Activated gamma-delta T cell treated with Interleukin-2 at 50 U/mL for 16 hours (primary cell): ENCODE measurements at regions not wholly inside any gene's neighbourhood (a gene's known extent, or its start where the extent isn't known, plus 50 kb on each side); places are given as distances from the start of the nearest gene placed in this dataset.

Experiments
- DNase-seq: peaks from one replicate; pipeline ENCODE4 v3.0.0-alpha.2; 2020

DNA sequence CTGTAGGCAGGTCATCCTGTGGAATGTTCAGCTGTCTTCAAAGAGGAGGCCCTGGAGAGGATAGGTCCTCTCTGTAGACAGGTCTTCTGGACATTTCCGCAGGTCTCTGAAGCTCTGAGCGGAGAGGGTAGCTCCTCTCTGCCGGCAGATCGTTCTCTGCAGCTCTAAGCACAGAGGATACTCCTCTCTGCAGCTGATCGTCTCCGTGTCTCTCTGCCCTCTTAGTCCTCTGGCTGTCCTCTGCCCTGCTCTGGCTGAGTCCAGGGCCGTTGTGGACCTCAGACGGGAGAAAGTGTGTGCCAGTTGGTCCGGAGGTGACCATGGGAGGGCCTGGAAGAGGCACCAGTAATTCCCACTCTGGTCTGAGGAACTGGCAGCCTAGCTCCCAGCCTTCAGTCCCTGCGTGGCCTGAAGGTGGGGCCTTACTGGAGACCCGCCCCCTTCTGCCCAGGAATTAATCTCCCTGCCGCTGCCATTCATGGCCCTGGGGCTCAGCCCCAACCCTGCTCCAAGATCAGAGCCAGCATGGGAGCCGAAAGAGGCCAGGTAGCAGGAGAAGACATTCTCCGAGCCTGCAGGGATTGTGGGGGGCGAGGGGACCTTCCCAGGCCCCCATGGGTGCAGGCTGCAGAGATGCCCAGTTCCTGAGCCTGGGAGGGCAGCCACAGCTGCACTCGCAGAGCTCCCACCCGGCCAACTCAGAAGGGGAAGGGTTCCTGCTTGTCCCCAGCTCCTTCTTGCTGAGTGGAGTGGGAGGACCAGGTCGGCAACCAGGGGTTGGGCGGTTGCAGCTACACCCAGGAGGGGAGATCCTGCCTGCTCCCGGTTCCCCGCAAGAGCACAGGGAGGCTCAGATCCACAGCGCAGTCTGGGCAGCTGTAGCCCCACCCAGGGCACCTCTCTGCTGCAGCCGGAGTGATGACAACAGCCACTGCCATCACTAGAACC is 488.7 kb downstream of the RSL24D1 start:
- DNase-seq, result no peak

DNA sequence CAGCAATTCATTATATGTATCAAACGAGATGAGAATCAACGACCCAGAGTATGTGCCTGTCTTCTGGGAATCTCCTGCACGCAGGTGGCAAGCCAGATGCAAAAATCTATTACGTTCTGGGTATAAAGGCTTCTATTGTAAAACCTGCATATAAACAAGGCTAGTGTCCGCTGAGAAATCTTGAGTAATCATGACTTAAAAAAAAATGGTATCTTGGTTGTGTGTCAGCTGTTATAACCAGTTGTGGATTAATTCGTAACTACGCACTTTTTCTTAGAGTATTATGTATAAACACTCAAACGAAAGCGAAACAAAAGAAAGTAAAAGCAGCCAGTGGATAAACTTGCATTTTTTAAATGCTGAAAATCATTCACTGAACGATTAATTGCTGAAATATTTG is 509.1 kb downstream of the RSL24D1 start:
- no peak for DNase-seq
